Activated CD4-positive, alpha-beta T cell treated with anti-CD3 and anti-CD28 coated beads, Interleukin-2, amount 10 ng/mL, durations not matched to agents 24 days and 14 days (primary cell): ENCODE measurements at regions not wholly inside any gene's neighbourhood (a gene's known extent, or its start where the extent isn't known, plus 50 kb on each side); places are given as distances from the start of the nearest gene placed in this dataset.

Experiments used
- DNase-seq: peaks from one replicate; pipeline ENCODE4 v3.0.0; 2022
- H3K27ac Mint-ChIP-seq: one replicate; pipeline ENCODE4 v1.8.0; 2022; ENCODE audit warnings: mild to moderate bottlenecking, mixed read lengths
- H3K27me3 Mint-ChIP-seq: one replicate; pipeline ENCODE4 v1.8.0; 2022; ENCODE audit warnings: mixed read lengths
- H3K36me3 Mint-ChIP-seq: one replicate; pipeline ENCODE4 v1.8.0; 2022; ENCODE audit warnings: low read depth, mild to moderate bottlenecking, mixed read lengths
- H3K4me1 Mint-ChIP-seq: one replicate; pipeline ENCODE4 v1.8.0; 2021; ENCODE audit warnings: mixed read lengths
- H3K4me3 Mint-ChIP-seq: one replicate; pipeline ENCODE4 v1.8.0; 2022; ENCODE audit warnings: mild to moderate bottlenecking, moderate library complexity, mixed read lengths
- H3K9me3 Mint-ChIP-seq: one replicate; pipeline ENCODE4 v1.8.0; 2021; ENCODE audit warnings: mixed read lengths
- intact Hi-C: fragments of 100-400 bp; cut with micrococcal nuclease; formaldehyde crosslinking; loops from one replicate; pipeline ENCODE4 v1.15.1; 2023

GRCh38 chr3:159654183-159655134 is 334.2 kb upstream of the IL12A start:
- H3K4me1 Mint-ChIP-seq = no peaks in the 10 kb centered on the region
- H3K27ac Mint-ChIP-seq = no peak overlapping the region
- no peak overlapping the region for H3K4me3 Mint-ChIP-seq
- no peaks in the 10 kb centered on the region for H3K27me3 Mint-ChIP-seq
- intact Hi-C loops = no loop called here
- H3K9me3 Mint-ChIP-seq = no peaks in the 10 kb centered on the region
- no peaks in the 10 kb centered on the region for H3K36me3 Mint-ChIP-seq
- no peak for DNase-seq

GRCh38 chr3:159655202-159655601 is 333.4 kb upstream of the IL12A start:
- Mint-ChIP-seq H3K36me3 (no peaks in the 10 kb centered on the region), H3K4me1 (no peaks in the 10 kb centered on the region), H3K4me3 (no peak overlapping the region), H3K27me3 (no peaks in the 10 kb centered on the region), H3K9me3 (no peaks in the 10 kb centered on the region), H3K27ac (no peak overlapping the region)
- intact Hi-C loops = no loop called here
- DNase-seq = no peak

GRCh38 chr3:159657176-159657575 is 331.5 kb upstream of the IL12A start:
- intact Hi-C loops = no loop called here
- DNase-seq = no peak
- Mint-ChIP-seq H3K4me3 (no peak overlapping the region), H3K27ac (no peak overlapping the region), H3K9me3 (no peaks in the 10 kb centered on the region), H3K27me3 (no peaks in the 10 kb centered on the region), H3K4me1 (no peaks in the 10 kb centered on the region), H3K36me3 (no peaks in the 10 kb centered on the region)

GRCh38 chr3:159657629-159658028 is 331.0 kb upstream of the IL12A start:
- H3K4me1 Mint-ChIP-seq = no peaks in the 10 kb centered on the region
- H3K36me3 Mint-ChIP-seq = no peaks in the 10 kb centered on the region
- DNase-seq = no peak
- H3K27ac Mint-ChIP-seq = no peak overlapping the region
- intact Hi-C loops = no loop called here
- H3K27me3 Mint-ChIP-seq = no peaks in the 10 kb centered on the region
- no peaks in the 10 kb centered on the region for H3K9me3 Mint-ChIP-seq
- no peak overlapping the region for H3K4me3 Mint-ChIP-seq

GRCh38 chr3:159660326-159660725 is 328.3 kb upstream of the IL12A start:
- Mint-ChIP-seq H3K36me3 (no peaks in the 10 kb centered on the region), H3K4me3 (no peak overlapping the region), H3K27me3 (no peaks in the 10 kb centered on the region), H3K9me3 (no peaks in the 10 kb centered on the region), H3K27ac (no peak overlapping the region), H3K4me1 (no peaks in the 10 kb centered on the region)
- no peak for DNase-seq
- intact Hi-C loops = no loop called here

- DNase-seq = no peak
- Mint-ChIP-seq H3K9me3 (no peaks in the 10 kb centered on the region), H3K27me3 (no peaks in the 10 kb centered on the region), H3K27ac (no peak overlapping the region), H3K4me3 (no peak overlapping the region), H3K4me1 (no peaks in the 10 kb centered on the region), H3K36me3 (no peaks in the 10 kb centered on the region)
- intact Hi-C loops = no loop called here
Measured at GRCh38 chr3:159660901-159661300, 327.7 kb upstream of the IL12A start.

GRCh38 chr3:159662549-159662948 is 326.1 kb upstream of the IL12A start:
- H3K4me1 Mint-ChIP-seq = no peaks in the 10 kb centered on the region
- intact Hi-C loops = no loop called here
- no peak for DNase-seq
- H3K36me3 Mint-ChIP-seq = no peaks in the 10 kb centered on the region
- H3K9me3 Mint-ChIP-seq = no peaks in the 10 kb centered on the region
- H3K27ac Mint-ChIP-seq = no peak overlapping the region
- no peaks in the 10 kb centered on the region for H3K27me3 Mint-ChIP-seq
- no peak overlapping the region for H3K4me3 Mint-ChIP-seq

- Mint-ChIP-seq H3K4me3 (no peak overlapping the region), H3K9me3 (no peaks in the 10 kb centered on the region), H3K36me3 (no peaks in the 10 kb centered on the region), H3K4me1 (no peaks in the 10 kb centered on the region), H3K27me3 (no peaks in the 10 kb centered on the region), H3K27ac (no peak overlapping the region)
- intact Hi-C loops = no loop called here
- DNase-seq = no peak
Measured at GRCh38 chr3:159664006-159664405, 324.6 kb upstream of the IL12A start.

- H3K27me3 Mint-ChIP-seq = no peaks in the 10 kb centered on the region
- DNase-seq = no peak
- H3K4me1 Mint-ChIP-seq = no peaks in the 10 kb centered on the region
- H3K9me3 Mint-ChIP-seq = no peaks in the 10 kb centered on the region
- H3K27ac Mint-ChIP-seq = no peak overlapping the region
- H3K4me3 Mint-ChIP-seq = no peak overlapping the region
- intact Hi-C loops = no loop called here
- no peaks in the 10 kb centered on the region for H3K36me3 Mint-ChIP-seq
Measured at GRCh38 chr3:159664653-159665052, 324.0 kb upstream of the IL12A start.

GRCh38 chr3:159667261-159667660 is 321.4 kb upstream of the IL12A start:
- intact Hi-C loops = no loop called here
- Mint-ChIP-seq H3K27me3 (no peaks in the 10 kb centered on the region), H3K4me1 (no peaks in the 10 kb centered on the region), H3K36me3 (no peaks in the 10 kb centered on the region), H3K27ac (no peak overlapping the region), H3K9me3 (no peaks in the 10 kb centered on the region), H3K4me3 (no peak overlapping the region)
- no peak for DNase-seq

- H3K4me1 Mint-ChIP-seq = no peaks in the 10 kb centered on the region
- no peaks in the 10 kb centered on the region for H3K9me3 Mint-ChIP-seq
Measured at GRCh38 chr3:159668461-159668860, 320.2 kb upstream of the IL12A start.

GRCh38 chr3:159668990-159669476 is 319.6 kb upstream of the IL12A start:
- Mint-ChIP-seq H3K4me3 (no peak overlapping the region), H3K36me3 (no peaks in the 10 kb centered on the region), H3K4me1 (no peaks in the 10 kb centered on the region), H3K9me3 (no peaks in the 10 kb centered on the region), H3K27ac (no peak overlapping the region), H3K27me3 (no peaks in the 10 kb centered on the region)
- DNase-seq = no peak
- intact Hi-C loops = no loop called here

More at GRCh38 chr3:159668461-159668860, 320.2 kb upstream of the IL12A start:
- Mint-ChIP-seq H3K27ac (no peak overlapping the region), H3K36me3 (no peaks in the 10 kb centered on the region), H3K27me3 (no peaks in the 10 kb centered on the region), H3K4me3 (no peak overlapping the region)
- no peak for DNase-seq
- intact Hi-C loops = no loop called here

GRCh38 chr3:159669766-159670165 is 318.9 kb upstream of the IL12A start:
- no peaks in the 10 kb centered on the region for H3K36me3 Mint-ChIP-seq
- H3K4me3 Mint-ChIP-seq = no peak overlapping the region

GRCh38 chr3:159672728-159673688 is 315.6 kb upstream of the IL12A start:
- H3K4me1 Mint-ChIP-seq = no peaks in the 10 kb centered on the region
- no peaks in the 10 kb centered on the region for H3K27me3 Mint-ChIP-seq
- DNase-seq = no peak
- intact Hi-C loops = no loop called here
- H3K36me3 Mint-ChIP-seq = no peaks in the 10 kb centered on the region
- H3K27ac Mint-ChIP-seq = no peak overlapping the region
- H3K9me3 Mint-ChIP-seq = no peaks in the 10 kb centered on the region
- no peak overlapping the region for H3K4me3 Mint-ChIP-seq

More at GRCh38 chr3:159669766-159670165, 318.9 kb upstream of the IL12A start:
- intact Hi-C loops = no loop called here
- Mint-ChIP-seq H3K4me1 (no peaks in the 10 kb centered on the region), H3K9me3 (no peaks in the 10 kb centered on the region), H3K27me3 (no peaks in the 10 kb centered on the region), H3K27ac (no peak overlapping the region)
- DNase-seq = no peak
